Stimulated activated naive CD8-positive, alpha-beta T cell treated with anti-CD3 and anti-CD28 coated beads, Interleukin-15, Interleukin-2, amounts not matched to agents 100 U/mL and 50 U/mL, for 24 hours (primary cell): ENCODE measurements at regions not wholly inside any gene's neighbourhood (a gene's known extent, or its start where the extent isn't known, plus 50 kb on each side); places are given as distances from the start of the nearest gene placed in this dataset.

Experiments
- ATAC-seq: fragments of 150-1000 bp; cut with Tn5 transposase; one replicate; pipeline ENCODE4 v1.10.0; 2021
- DNase-seq: peaks from one replicate; pipeline ENCODE4 v3.0.0; 2021

GRCh38 chr13:78215458-78216108 lies 297.0 kb upstream of the EDNRB start:
- DNase-seq (no peak), ATAC-seq (no peak)

GRCh38 chr13:78201411-78201810 lies 282.8 kb upstream of the EDNRB start:
- ATAC-seq = no peak
- no peak for DNase-seq

DNA sequence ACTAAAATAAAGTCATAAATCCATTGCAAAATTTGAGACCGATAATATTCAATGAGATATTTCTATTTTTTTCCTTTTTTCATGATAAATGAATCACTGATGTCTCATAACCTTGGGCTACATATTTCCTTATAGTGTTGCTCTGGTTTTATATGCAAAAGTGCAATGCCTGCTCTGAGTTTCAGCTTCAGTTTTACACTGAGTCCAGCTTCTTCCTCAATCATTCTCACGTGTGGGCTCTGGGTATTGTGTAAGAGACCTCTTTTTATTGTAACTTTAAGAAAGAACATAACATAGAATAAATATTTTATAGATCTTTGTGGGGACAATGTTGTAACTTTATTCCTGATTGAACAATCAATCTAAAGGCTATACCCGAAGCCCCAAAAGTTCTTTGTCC lies 280.2 kb upstream of the EDNRB start:
- ATAC-seq = no peak
- DNase-seq = no peak

DNA sequence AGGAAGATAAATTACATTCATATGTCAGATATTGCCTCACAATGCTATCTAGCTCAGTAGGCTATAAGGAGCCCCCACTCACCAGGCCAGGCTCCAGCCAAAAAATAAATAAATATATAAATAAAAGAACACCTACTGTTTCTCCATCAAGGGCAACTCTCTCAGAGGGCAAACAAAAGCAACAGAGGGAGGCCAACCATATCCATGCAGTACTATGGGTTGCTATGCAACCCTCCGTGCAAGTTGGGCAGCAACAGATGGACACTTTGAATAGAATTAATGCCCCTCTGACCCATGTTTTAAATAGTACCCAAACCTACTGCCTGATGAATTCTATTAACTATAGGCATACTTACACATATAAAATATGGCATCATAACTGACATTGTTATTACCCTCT lies 279.8 kb upstream of the EDNRB start:
- no peak for ATAC-seq
- DNase-seq = no peak

- ATAC-seq = no peak
- DNase-seq = no peak
Measured at GRCh38 chr13:78197231-78197630, 278.6 kb upstream of the EDNRB start.

DNA sequence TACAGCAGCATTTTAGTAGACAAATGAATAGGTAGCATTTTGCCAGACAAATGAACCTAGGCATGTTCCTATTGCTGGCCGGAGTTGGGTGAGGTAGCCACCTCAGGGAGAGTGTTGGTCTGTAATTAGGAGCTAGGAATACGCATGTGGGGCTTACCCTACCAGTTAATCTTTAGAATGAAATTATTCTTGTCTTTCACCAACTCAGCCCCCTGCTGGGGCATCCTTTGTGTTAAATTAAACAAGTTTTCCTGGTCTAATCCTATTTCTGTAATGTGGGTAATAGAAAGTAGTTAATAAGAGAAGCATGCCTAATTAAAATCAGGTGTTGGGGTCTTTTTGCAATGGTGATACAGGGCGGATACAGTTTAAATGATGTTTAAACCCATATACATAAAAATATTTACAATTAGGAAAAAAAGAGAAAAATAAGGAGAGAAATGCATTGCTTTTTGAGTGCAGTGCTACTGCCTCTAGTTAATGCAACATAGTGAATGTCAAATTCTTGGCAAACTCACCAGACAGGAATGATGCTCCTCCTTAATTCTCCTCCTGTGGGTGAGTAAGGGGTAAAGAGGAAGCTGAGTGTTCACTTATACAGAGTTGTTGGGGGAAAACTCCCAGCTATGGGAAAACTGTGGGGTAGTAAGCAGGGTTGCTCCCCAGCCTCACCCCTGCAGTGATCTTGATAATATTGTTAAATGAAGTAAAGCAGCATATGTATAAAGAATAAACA lies 276.4 kb upstream of the EDNRB start:
- no peak for DNase-seq
- ATAC-seq = no peak

DNA sequence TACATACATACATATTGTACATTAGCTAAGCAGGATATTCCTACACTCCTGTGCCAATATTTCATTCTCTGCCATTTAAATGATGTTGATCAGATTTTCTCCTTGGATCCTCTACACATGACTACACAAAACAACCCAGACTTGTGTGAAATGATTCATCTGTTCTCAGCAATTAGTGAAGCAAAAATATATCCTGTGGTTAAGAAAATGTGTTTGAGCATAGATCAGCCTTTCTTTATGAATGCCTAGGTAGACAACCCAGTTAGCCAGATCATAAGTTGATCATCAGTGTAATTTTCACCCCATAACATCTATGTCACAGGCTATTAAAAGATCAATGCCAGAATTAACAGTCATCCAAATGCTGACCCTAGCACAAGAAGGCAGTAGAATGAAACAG lies 275.2 kb upstream of the EDNRB start:
- DNase-seq (no peak), ATAC-seq (no peak)

- no peak for DNase-seq
Measured at GRCh38 chr13:78192716-78193115, 274.1 kb upstream of the EDNRB start.

DNA sequence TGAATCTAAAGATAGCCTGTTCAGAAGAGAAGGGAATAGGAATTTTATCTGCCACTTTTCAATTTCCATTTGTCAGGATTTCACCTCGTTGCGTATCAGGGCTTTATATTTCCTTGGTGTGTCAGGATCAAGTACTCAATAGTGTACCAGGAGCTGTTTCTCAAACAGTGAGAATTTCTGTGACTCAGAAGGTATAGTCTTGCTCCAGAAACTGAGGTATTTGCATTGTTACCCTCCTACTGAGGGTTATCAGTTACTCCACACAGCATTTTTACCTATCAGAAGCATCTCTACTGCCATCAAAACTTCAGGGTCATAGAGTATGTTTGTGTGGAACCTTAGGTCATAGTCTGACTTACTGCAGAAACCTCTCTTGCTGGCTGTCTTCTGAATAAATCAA lies 271.7 kb upstream of the EDNRB start:
- DNase-seq = no peak
- peak; percentile 28 for ATAC-seq

More at GRCh38 chr13:78192716-78193115, 274.1 kb upstream of the EDNRB start:
- ATAC-seq = no peak

GRCh38 chr13:78187781-78188180 lies 269.1 kb upstream of the EDNRB start:
- no peak for DNase-seq
- no peak for ATAC-seq

GRCh38 chr13:78185700-78186099 lies 267.1 kb upstream of the EDNRB start:
- no peak for DNase-seq
- no peak for ATAC-seq

DNA sequence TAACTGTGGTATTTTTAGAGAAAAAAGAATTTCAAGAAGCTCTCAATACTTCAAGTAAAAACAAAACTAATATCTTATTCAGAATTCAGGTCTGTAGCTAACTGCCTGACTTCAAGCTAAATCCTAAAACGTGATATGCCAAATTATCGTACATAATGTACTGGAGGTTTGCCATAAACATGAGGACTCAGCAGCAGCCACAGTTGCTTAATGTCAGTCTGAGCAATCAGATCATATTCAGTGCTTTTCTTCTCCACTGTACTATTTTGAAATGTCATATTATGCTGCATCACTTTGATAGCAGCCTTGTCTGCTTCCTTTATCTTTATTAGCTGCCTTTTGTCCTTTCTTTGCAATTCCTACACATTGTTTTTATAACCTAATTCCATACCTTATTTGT lies 265.1 kb upstream of the EDNRB start:
- DNase-seq = no peak
- ATAC-seq = no peak

- no peak for DNase-seq
- no peak for ATAC-seq
Measured at GRCh38 chr13:78182813-78183212, 264.2 kb upstream of the EDNRB start.

DNA sequence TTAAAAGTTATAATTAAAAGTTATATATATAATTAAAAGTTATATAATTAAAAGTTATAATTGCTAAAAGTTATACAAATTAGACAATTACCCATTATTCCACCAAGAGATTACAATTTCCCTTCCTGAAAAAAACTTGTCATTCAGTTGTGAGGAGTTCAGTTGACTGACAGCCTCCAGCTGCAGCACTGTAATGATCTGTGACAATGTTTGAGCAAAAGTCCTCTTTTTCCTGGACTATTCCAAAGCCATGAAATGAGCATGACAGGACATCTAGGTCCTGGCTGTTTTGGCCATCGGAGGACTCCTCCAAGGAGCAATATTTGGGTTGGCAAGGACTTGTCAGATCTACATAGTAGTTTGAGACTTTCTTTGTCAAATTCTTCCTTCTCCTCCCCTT lies 258.7 kb upstream of the EDNRB start:
- DNase-seq (no peak), ATAC-seq (no peak)

- DNase-seq = no peak
- ATAC-seq = no peak
Measured at GRCh38 chr13:78176880-78177279, 258.2 kb upstream of the EDNRB start.

GRCh38 chr13:78169386-78169785 lies 250.8 kb upstream of the EDNRB start:
- ATAC-seq (no peak), DNase-seq (no peak)

DNA sequence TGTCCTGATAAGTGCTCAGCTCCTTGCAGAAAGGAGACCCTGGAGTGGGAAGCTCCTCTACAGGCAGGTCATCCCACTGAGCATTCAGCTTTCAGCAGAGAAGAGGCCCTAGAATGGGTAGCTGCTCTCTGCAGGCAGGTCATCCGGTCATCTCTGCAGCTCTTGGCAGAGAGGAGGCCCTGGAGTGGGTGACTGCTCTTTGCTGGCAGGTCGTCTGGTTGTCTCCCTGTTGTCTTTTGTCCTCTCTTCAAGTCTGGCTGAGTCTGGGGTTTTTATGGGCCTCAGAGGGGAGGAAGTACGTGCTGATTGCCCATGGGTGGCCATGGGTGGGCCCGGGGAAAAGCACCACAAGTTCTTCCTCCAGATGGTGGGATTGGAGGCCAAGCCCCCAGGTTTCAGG lies 250.3 kb upstream of the EDNRB start:
- ATAC-seq (no peak), DNase-seq (no peak)

GRCh38 chr13:78161266-78161665 lies 242.6 kb upstream of the EDNRB start:
- DNase-seq (no peak), ATAC-seq (no peak)

GRCh38 chr13:78160793-78161192 lies 242.2 kb upstream of the EDNRB start:
- ATAC-seq (peak; percentile 76), DNase-seq (no peak)

DNA sequence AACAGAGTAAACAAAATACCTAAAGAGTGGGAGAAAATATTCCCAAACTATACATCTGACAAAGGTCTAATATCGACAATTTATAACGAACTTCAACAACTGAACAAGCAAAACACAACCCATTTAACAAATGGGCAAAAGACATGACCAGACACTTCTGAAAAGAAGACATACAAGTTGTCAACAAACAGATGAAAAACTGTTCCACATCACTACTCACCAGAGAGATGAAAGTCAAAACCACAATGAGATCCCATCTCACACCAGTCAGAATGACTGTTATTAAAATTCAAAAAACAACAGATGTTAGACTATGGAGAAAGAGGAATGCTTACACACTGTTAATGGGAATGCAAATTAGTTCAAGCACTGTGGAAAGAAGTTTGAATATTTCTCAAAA lies 233.8 kb upstream of the EDNRB start:
- no peak for DNase-seq

DNA sequence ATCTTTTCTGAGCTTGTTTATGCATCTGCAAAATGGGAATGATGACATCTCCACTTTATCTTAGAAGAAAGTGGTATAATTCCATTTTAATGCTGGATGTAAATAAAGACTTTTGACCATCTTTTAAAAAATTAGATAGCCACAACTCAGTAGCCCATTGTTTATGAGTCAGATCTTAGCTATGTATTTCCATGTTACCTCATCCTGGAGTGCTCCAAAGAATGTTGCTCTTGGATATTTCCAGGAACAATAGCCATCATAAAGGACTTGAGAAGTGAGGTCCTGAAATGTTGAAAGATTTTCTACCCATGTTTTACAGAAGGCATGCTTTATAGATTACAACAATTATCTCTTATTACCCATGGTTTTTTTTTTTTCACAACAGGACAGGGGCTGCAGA lies 229.3 kb upstream of the EDNRB start:
- ATAC-seq (no peak), DNase-seq (no peak)

More for the DNA sequence above, 233.8 kb upstream of the EDNRB start:
- ATAC-seq = no peak

DNA sequence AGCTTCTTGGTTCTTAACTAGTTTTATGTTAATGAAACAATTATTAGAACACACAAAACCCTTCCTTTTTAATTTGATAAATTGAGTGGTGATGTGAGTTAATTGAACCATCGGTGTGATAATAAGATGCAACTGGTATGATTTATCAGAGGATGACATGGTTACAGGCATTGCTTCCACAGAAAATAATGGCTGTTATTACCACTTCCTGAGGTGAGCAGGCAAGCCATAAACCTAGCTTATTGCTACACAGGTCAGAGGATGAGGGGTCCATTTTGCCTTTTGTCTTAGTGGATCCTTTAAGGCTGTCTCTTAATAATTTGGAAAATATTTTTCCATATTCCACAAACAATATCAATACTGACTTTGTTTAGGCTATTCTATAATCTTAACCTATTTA lies 226.6 kb upstream of the EDNRB start:
- no peak for ATAC-seq
- DNase-seq = no peak

GRCh38 chr13:78139765-78140164 lies 221.1 kb upstream of the EDNRB start:
- no peak for ATAC-seq
- DNase-seq = no peak

DNA sequence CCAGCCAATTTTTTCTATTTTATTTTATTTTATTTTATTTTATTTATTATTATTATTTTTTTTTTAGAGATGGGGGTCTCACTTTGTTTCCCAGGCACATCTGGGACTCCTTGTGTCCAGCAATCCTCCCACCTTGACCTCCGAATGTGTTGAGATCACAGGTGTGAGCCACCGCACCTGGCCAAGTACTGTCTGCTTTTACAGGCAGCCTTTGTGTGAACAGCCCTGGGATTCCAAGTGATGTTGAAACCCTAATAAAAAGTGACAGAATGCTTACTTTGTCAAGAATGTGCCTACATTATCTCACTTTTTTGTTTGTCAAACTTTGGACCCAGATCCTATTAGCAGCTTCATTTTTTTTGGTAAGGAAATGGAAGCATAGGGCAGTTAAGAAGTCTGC lies 220.1 kb upstream of the EDNRB start:
- no peak for ATAC-seq
- no peak for DNase-seq
